Suprapubic skin (tissue), 4 donors: ENCODE measurements at regions not wholly inside any gene's neighbourhood (a gene's known extent, or its start where the extent isn't known, plus 50 kb on each side); places are given as distances from the start of the nearest gene placed in this dataset.

ENCODE experiments used
- DNase-seq, 2 donors: peaks; one replicate each; pipeline ENCODE4 v3.0.0-alpha.2; 2019; ENCODE audit warnings: low spot score in 2 of 2
- H3K27ac ChIP-seq: fragments of 200-600 bp; sonication (generic); one replicate; pipeline ENCODE4 v1.5.1; 2019
- H3K27me3 ChIP-seq: fragments of 200-600 bp; sonication (generic); one replicate; pipeline ENCODE4 v1.5.1; 2019
- H3K36me3 ChIP-seq: fragments of 200-600 bp; sonication (generic); one replicate; pipeline ENCODE4 v1.5.1; 2019
- H3K4me1 ChIP-seq: fragments of 200-600 bp; sonication (generic); one replicate; pipeline ENCODE4 v1.5.1; 2019
- H3K4me3 ChIP-seq: fragments of 200-600 bp; sonication (generic); one replicate; pipeline ENCODE4 v1.5.1; 2019; ENCODE audit warnings: mild to moderate bottlenecking
- H3K9me3 ChIP-seq: fragments of 200-600 bp; sonication (generic); one replicate; pipeline ENCODE4 v1.5.1; 2019
- EP300 ChIP-seq: sonication (generic); formaldehyde crosslinking; IDR thresholded peaks from one replicate; pipeline ENCODE4 v1.6.1; 2017; ENCODE audit warnings: antibody characterized with exemption
- POLR2A ChIP-seq, 2 donors: fragments of 450-650 bp; IDR thresholded peaks; one replicate each; pipeline ENCODE4 v1.6.1; 2017; ENCODE audit warnings: antibody characterized with exemption in 2 of 2, mild to moderate bottlenecking in 2 of 2, moderate library complexity in 2 of 2
- POLR2AphosphoS5 ChIP-seq, 3 donors: sonication (generic); formaldehyde crosslinking; IDR thresholded peaks; one replicate each; pipeline ENCODE4 v1.6.1; 2017; ENCODE audit warnings: antibody characterized with exemption in 3 of 3
- WGBS: methylation state at CpG from one replicate; pipeline ENCODE4 v1.1.5; 2018; 5-methylcytosine and 5-hydroxymethylcytosine counted together
- TF ChIP-seq, protein P1 (sequence below), 2 donors: fragments of 200-600 bp in 1 of 2; fragments of 450-650 bp in 1 of 2; sonication (generic) in 1 of 2; IDR thresholded peaks; one replicate each; pipeline ENCODE4 v1.5.1; 2016 to 2019; ENCODE audit warnings: antibody characterized with exemption in 2 of 2, mild to moderate bottlenecking in 1 of 2, moderate library complexity in 1 of 2

DNA sequence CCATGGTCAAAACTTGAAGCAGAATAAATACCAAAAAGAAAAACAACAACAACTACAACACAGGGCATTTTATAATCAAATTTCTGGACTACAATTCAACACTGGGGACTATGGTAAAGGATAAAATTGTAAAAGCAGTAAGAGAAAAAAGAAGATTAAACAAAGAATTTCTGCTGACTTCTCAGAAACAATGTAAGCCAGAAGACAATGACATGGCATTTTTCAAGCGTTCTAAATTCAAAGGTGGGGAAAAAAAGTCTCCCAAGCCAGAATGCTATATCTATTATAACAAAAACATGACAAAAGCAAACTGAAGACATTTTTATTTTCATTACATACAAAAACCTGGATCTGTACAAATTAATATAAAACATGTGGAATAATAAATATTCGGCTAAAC is 433.1 kb downstream of the NPHP4 start:
- Histone ChIP-seq H3K4me3 (no peak overlapping the region), H3K4me1 (no peaks in the 10 kb centered on the region), H3K9me3 (no peaks in the 10 kb centered on the region), H3K27ac (no peak overlapping the region), H3K27me3 (peaks cover 6% of the 10 kb centered on the region), H3K36me3 (no peaks in the 10 kb centered on the region)
- TF ChIP-seq POLR2A (IDR thresholded peaks at IDR 0.05) (no peak), POLR2AphosphoS5 (IDR thresholded peaks at IDR 0.05) (no peak), EP300 (no peak)
- TF ChIP-seq, protein P1, sequence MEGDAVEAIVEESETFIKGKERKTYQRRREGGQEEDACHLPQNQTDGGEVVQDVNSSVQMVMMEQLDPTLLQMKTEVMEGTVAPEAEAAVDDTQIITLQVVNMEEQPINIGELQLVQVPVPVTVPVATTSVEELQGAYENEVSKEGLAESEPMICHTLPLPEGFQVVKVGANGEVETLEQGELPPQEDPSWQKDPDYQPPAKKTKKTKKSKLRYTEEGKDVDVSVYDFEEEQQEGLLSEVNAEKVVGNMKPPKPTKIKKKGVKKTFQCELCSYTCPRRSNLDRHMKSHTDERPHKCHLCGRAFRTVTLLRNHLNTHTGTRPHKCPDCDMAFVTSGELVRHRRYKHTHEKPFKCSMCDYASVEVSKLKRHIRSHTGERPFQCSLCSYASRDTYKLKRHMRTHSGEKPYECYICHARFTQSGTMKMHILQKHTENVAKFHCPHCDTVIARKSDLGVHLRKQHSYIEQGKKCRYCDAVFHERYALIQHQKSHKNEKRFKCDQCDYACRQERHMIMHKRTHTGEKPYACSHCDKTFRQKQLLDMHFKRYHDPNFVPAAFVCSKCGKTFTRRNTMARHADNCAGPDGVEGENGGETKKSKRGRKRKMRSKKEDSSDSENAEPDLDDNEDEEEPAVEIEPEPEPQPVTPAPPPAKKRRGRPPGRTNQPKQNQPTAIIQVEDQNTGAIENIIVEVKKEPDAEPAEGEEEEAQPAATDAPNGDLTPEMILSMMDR (IDR thresholded peaks at IDR 0.05), result no peak
- 65% methylated on average over 2 of the region's 2 CpGs for WGBS
- DNase-seq, result no peak

DNA sequence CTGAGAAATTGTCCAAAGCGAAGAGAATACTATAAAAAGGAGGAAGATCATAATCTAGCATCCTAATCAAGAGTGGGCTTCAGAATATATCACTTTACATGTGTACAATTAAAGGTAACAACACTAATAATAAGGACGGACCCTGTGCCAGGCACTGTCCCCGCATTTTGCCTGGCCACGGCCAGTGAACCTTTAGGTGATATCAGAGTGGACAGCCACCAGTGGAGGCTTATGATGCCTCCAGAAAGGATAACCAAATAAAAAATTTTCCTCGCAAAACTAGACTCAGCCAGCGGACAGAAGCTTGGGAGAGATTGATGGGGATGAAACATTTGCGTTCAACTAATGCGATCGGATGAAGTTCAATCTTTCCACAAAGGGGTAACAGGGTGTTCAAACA is 436.4 kb downstream of the NPHP4 start:
- H3K27me3 ChIP-seq, result peaks cover 4% of the 10 kb centered on the region
- 81% methylated on average over 9 of the region's 9 CpGs for WGBS
- H3K36me3 ChIP-seq, result no peaks in the 10 kb centered on the region
- no peak overlapping the region for H3K27ac ChIP-seq
- H3K4me1 ChIP-seq, result no peaks in the 10 kb centered on the region
- no peaks in the 10 kb centered on the region for H3K9me3 ChIP-seq
- H3K4me3 ChIP-seq, result no peak overlapping the region
- DNase-seq, result no peak
- TF ChIP-seq, protein P1 (IDR thresholded peaks at IDR 0.05), result no peak
- no peak for TF ChIP-seq POLR2A (IDR thresholded peaks at IDR 0.05)
- no peak for TF ChIP-seq EP300
- no peak for TF ChIP-seq POLR2AphosphoS5 (IDR thresholded peaks at IDR 0.05)

DNA sequence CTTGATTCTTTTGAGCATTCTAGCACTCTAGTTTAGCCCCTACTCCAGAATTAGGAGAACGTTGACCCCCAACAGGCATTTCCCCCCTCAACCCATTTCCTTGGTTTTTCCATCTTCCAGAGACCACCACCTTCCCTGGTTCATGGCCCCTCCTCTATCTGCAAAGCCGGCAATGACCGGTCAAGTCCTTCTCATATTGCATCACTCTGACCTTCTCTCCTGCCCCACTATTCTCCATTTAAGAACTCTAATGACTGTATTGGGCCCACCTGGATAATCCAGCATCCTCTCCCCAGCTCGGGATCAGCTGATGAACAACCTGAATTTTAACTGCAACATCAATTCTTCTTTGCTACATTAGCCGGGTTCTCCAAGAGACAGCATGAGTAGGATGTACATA is 437.4 kb downstream of the NPHP4 start:
- 88% methylated on average over 5 of the region's 5 CpGs for WGBS
- Histone ChIP-seq H3K4me3 (no peak overlapping the region), H3K36me3 (no peaks in the 10 kb centered on the region), H3K27ac (no peak overlapping the region), H3K4me1 (no peaks in the 10 kb centered on the region), H3K9me3 (no peaks in the 10 kb centered on the region), H3K27me3 (peaks cover 4% of the 10 kb centered on the region)
- no peak for DNase-seq
- TF ChIP-seq POLR2AphosphoS5 (IDR thresholded peaks at IDR 0.05) (no peak), POLR2A (IDR thresholded peaks at IDR 0.05) (no peak), EP300 (no peak)
- TF ChIP-seq, protein P1 (IDR thresholded peaks at IDR 0.05), result no peak

DNA sequence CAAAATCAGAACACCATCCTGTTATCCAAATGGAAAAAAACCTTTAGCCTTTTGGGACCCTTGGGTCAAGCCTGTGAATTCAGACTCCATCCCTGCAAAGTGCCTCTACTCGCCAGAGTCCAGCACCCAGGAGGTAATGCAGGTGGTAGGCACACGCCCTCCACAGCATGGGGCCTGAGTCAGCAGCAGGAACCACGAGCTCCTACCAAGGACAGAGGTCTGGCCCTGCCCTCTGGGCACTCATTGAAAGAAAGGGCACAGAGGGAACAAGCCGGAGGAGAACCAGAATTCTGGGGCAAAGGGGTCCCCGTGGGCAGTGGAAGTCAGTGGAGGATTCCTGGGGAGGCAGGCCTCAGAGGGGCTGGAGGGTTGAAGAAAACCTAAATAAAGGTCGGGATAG is 438.1 kb downstream of the NPHP4 start:
- Histone ChIP-seq H3K4me1 (no peaks in the 10 kb centered on the region), H3K4me3 (no peak overlapping the region), H3K27me3 (peaks cover 4% of the 10 kb centered on the region), H3K36me3 (no peaks in the 10 kb centered on the region), H3K27ac (no peak overlapping the region), H3K9me3 (no peaks in the 10 kb centered on the region)
- no peak for TF ChIP-seq POLR2A (IDR thresholded peaks at IDR 0.05)
- no peak for TF ChIP-seq POLR2AphosphoS5 (IDR thresholded peaks at IDR 0.05)
- no peak for TF ChIP-seq EP300
- TF ChIP-seq, protein P1 (IDR thresholded peaks at IDR 0.05), result no peak
- 72% methylated on average over 6 of the region's 6 CpGs for WGBS
- DNase-seq, result no peak

DNA sequence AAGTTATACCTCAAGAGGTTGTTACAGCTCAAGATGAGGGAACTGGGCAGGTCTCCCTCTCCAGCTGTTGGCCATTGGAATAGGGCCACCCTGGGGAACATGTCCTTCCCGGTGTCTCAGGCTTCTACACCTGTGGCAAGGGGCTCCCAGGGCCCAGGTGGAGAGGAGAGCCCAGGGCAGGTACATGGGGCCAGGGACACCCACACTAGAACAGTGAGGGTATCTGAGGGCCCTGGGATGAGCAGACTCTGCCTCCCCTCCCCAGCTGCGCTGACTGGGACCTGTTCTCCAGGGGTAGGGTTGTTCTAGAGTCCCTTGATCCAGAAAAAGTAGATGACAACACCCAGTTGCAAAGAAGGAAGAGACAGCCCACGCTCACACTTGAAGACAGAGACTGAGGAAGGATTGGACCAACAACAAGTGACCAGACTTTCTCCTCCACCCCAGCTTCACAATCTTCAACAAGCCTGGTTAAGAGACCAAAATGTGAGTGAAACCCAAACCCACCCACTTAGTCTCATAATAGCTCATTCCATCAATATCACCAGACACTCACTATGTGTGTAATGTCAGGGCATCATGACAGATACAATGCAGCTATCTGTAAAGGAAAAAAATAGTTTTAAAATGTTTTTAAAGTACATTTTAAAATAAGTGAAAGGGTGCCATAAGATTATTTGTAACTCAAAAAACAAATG is 439.3 kb downstream of the NPHP4 start:
- TF ChIP-seq, protein P1 (IDR thresholded peaks at IDR 0.05), result no peak
- TF ChIP-seq POLR2A (IDR thresholded peaks at IDR 0.05) (no peak), POLR2AphosphoS5 (IDR thresholded peaks at IDR 0.05) (no peak), EP300 (no peak)
- Histone ChIP-seq H3K4me1 (no peaks in the 10 kb centered on the region), H3K27ac (no peak overlapping the region), H3K9me3 (no peaks in the 10 kb centered on the region), H3K36me3 (no peaks in the 10 kb centered on the region), H3K4me3 (no peak overlapping the region), H3K27me3 (peaks cover 7% of the 10 kb centered on the region)
- DNase-seq, result no peak
- 43% methylated on average over 3 of the region's 3 CpGs for WGBS
